Lung (tissue), 11 donors: ENCODE measurements at regions not wholly inside any gene's neighbourhood (a gene's known extent, or its start where the extent isn't known, plus 50 kb on each side); places are given as distances from the start of the nearest gene placed in this dataset.

ENCODE experiments used
- ATAC-seq: fragments of 200-7000 bp; cut with Tn5 transposase; one replicate; pipeline ENCODE4 v1.9.1; 2020; ENCODE audit warnings: moderate number of reproducible peaks; ENCODE audit not compliant: insufficient read depth, low FRiP score
- DNase-seq, 3 donors: peaks; one replicate each; pipeline ENCODE4 v3.0.0-alpha.2; 2013 to 2017
- H3K27ac ChIP-seq, 2 donors: one replicate each; pipeline ENCODE4 v1.5.1; 2013; ENCODE audit warnings: mild to moderate bottlenecking in 2 of 2, moderate library complexity in 2 of 2, control low read depth in 1 of 2, inconsistent platforms in 1 of 2, low read depth in 1 of 2, low read length in 1 of 2
- H3K27me3 ChIP-seq, 3 donors: one replicate each; pipeline ENCODE4 v1.5.1; 2013; ENCODE audit warnings: low read length in 2 of 3; ENCODE audit not compliant: control insufficient read depth in 3 of 3, insufficient read depth in 3 of 3
- H3K36me3 ChIP-seq, 4 donors: one replicate each; pipeline ENCODE4 v1.5.1; 2013; ENCODE audit warnings: low read length in 4 of 4, mild to moderate bottlenecking in 1 of 4, moderate library complexity in 1 of 4; ENCODE audit not compliant: control insufficient read depth in 4 of 4, insufficient read depth in 4 of 4
- H3K4me1 ChIP-seq, 5 donors: one replicate each; pipeline ENCODE4 v1.5.1; 2013; ENCODE audit warnings: low read length in 5 of 5, mild to moderate bottlenecking in 2 of 5, moderate library complexity in 1 of 5; ENCODE audit not compliant: control insufficient read depth in 5 of 5, insufficient read depth in 5 of 5
- H3K4me3 ChIP-seq: one replicate; pipeline ENCODE4 v1.5.1; 2013; ENCODE audit warnings: mild to moderate bottlenecking, control low read depth, moderate library complexity
- H3K9ac ChIP-seq, 2 donors: one replicate each; pipeline ENCODE4 v1.5.1; 2013; ENCODE audit warnings: low read length in 2 of 2, control low read depth in 1 of 2; ENCODE audit not compliant: insufficient read depth in 1 of 2
- H3K9me3 ChIP-seq, 4 donors: one replicate each; pipeline ENCODE4 v1.5.1; 2013; ENCODE audit warnings: low read length in 3 of 4, mild to moderate bottlenecking in 1 of 4, moderate library complexity in 1 of 4; ENCODE audit not compliant: control insufficient read depth in 4 of 4, insufficient read depth in 3 of 4
- CTCF ChIP-seq: IDR thresholded peaks from 2 replicates; pipeline ENCODE4 v1.5.1; 2012; ENCODE audit warnings: mild to moderate bottlenecking; ENCODE audit errors: control extremely low read depth, extremely low read depth
- WGBS, 2 donors: extraction: QIAGEN DNeasy Blood & Tissue Kit; methylation state at CpG; one replicate each; pipeline ENCODE4 v1.1.7; 2013; 5-methylcytosine and 5-hydroxymethylcytosine counted together
- donor health status: control.
- donor health status: control.
- donor health status: Bipolar disorder and iron deficiency.
- donor health status: healthy.
- donor health status: DM: yes; HTN: yes; CAD: no.

- DNase-seq: no peak
- Histone ChIP-seq H3K4me3 (no peak overlapping the region), H3K9ac (no peak overlapping the region), H3K36me3 (no peaks in the 10 kb centered on the region), H3K27me3 (no peaks in the 10 kb centered on the region), H3K9me3 (no peaks in the 10 kb centered on the region), H3K27ac (no peak overlapping the region), H3K4me1 (peaks cover 0 to 22% (median 0%) of the 10 kb centered on the region in 5 donors)
- ATAC-seq: no peak
- WGBS, 2 donors: 64 to 88% methylated on average over 1 of the region's 1 CpG
- TF ChIP-seq CTCF: no peak
Observed at GRCh38 chr5:109468288-109468676, 58.5 kb upstream of the PJA2 start.

- no peak for TF ChIP-seq CTCF
- no peak overlapping the region for H3K27ac ChIP-seq
Observed at GRCh38 chr5:109467058-109467457, 57.3 kb upstream of the PJA2 start.

More at GRCh38 chr5:109467058-109467457, 57.3 kb upstream of the PJA2 start:
- no peaks in the 10 kb centered on the region for H3K27me3 ChIP-seq
- DNase-seq: peak in 1 of 3 donors; percentile 66
- ATAC-seq: no peak
- no peak overlapping the region for H3K9ac ChIP-seq
- H3K9me3 ChIP-seq: no peaks in the 10 kb centered on the region
- H3K4me1 ChIP-seq: peaks cover 0 to 22% (median 0%) of the 10 kb centered on the region in 5 donors
- no peaks in the 10 kb centered on the region for H3K36me3 ChIP-seq
- WGBS, 2 donors: 81 to 88% methylated on average over 4 of the region's 4 CpGs
- H3K4me3 ChIP-seq: no peak overlapping the region
